ENCODE measurements at regions not wholly inside any gene's neighbourhood (a gene's known extent, or its start where the extent isn't known, plus 50 kb on each side); places are given as distances from the start of the nearest gene placed in this dataset.

DNA sequence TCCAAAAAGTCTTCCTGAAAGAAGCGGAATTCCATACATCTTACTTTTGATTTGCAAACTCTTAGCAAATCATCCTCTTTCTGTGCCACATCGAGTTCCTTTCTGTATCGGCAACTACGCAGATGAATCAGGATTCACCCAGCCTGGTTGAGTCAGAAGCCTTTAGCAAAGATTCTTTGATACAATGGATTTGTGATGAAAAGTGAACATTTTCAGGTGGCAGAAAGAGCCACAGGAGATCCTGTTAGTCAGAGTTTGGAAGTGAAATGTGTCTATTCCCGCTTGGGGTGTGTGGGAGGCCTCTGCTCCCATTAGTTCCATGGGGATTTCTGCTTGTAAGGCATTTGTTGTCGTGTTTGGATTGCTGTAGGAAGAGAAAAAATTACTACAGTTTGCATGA, 351.8 kb upstream of the WWC1 start (continued):
- TF ChIP-seq, protein P1, sequence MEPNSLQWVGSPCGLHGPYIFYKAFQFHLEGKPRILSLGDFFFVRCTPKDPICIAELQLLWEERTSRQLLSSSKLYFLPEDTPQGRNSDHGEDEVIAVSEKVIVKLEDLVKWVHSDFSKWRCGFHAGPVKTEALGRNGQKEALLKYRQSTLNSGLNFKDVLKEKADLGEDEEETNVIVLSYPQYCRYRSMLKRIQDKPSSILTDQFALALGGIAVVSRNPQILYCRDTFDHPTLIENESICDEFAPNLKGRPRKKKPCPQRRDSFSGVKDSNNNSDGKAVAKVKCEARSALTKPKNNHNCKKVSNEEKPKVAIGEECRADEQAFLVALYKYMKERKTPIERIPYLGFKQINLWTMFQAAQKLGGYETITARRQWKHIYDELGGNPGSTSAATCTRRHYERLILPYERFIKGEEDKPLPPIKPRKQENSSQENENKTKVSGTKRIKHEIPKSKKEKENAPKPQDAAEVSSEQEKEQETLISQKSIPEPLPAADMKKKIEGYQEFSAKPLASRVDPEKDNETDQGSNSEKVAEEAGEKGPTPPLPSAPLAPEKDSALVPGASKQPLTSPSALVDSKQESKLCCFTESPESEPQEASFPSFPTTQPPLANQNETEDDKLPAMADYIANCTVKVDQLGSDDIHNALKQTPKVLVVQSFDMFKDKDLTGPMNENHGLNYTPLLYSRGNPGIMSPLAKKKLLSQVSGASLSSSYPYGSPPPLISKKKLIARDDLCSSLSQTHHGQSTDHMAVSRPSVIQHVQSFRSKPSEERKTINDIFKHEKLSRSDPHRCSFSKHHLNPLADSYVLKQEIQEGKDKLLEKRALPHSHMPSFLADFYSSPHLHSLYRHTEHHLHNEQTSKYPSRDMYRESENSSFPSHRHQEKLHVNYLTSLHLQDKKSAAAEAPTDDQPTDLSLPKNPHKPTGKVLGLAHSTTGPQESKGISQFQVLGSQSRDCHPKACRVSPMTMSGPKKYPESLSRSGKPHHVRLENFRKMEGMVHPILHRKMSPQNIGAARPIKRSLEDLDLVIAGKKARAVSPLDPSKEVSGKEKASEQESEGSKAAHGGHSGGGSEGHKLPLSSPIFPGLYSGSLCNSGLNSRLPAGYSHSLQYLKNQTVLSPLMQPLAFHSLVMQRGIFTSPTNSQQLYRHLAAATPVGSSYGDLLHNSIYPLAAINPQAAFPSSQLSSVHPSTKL (CRISPR knock-in tag; IDR thresholded peaks at IDR 0.05): no peak
- no peak for TF ChIP-seq PHF21A (CRISPR knock-in tag; IDR thresholded peaks at IDR 0.05)
- TF ChIP-seq ZNF138 (CRISPR knock-in tag; IDR thresholded peaks at IDR 0.05; ENCODE audit: low read depth): no peak

DNA sequence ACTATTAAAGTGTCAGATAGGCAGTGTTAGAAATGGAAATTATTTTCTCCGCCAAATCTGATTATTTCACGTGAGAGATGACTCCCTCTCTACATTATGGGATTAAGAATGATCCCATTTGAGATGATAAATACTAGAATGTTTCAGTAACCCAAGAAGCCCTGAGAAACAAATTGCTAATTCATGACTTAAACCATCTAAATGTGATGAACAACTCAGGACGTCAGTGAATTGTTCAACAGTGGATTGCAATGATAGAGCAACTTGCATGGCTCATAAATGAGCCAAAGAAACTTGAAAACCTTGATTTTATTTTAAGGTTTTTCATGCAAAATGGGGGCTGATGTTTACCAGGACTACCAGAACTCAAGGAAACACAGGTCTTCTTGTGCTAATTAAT, 350.5 kb upstream of the WWC1 start:
- no peaks in the 10 kb centered on the region for H3K36me3 ChIP-seq (replicated peaks in 1 of 2; ENCODE audit: control insufficient read depth in 1 of 2, insufficient read depth in 2 of 2, low read length in 2 of 2)
- H3K79me2 ChIP-seq (ENCODE audit: insufficient read depth, low read length): no peaks in the 10 kb centered on the region
- H3K9me3 ChIP-seq (ENCODE audit: low read length): no peaks in the 10 kb centered on the region
- CTCF ChIA-PET (ENCODE audit: low intra/inter-chr PET ratio, low total read pairs): no interaction called here
- no TSS peak for BruUV-seq (replicated peaks)
- FAIRE-seq (no peak), DNase-seq (ENCODE audit: low spot score) (no peak), ATAC-seq (no peak)
- H3K4me1 ChIP-seq (ENCODE audit: insufficient read depth, low read length): no peaks in the 10 kb centered on the region
- H3K9ac ChIP-seq (ENCODE audit: insufficient read depth, low read depth, low read length): no peak overlapping the region
- no peaks in the 10 kb centered on the region for H3K27me3 ChIP-seq (ENCODE audit: control insufficient read depth in 1 of 2, insufficient read depth in 2 of 2, low read length in 2 of 2)
- H3K27ac ChIP-seq (ENCODE audit: extremely low read length, insufficient read depth, low read length): no peak overlapping the region
- POLR2A ChIA-PET: no interaction called here
- H4K20me1 ChIP-seq (ENCODE audit: insufficient read depth, low read length): no peaks in the 10 kb centered on the region
- TF ChIP-seq SAFB2 (CRISPR knock-in tag; IDR thresholded peaks at IDR 0.05; ENCODE audit: borderline replicate concordance, low read depth) (no peak), NCOA1 (CRISPR knock-in tag; IDR thresholded peaks at IDR 0.05) (no peak), NFKBIZ (CRISPR knock-in tag; IDR thresholded peaks at IDR 0.05) (no peak), RBAK (CRISPR knock-in tag; IDR thresholded peaks at IDR 0.05) (no peak), JUN (CRISPR knock-in tag; IDR thresholded peaks at IDR 0.05) (no peak), MBNL3 (CRISPR knock-in tag; conservative IDR thresholded peaks at IDR 0.05) (no peak), ZNF605 (CRISPR knock-in tag; IDR thresholded peaks at IDR 0.05) (no peak), RFX5 (IDR thresholded peaks at IDR 0.05; ENCODE audit: low read depth, low read length) (no peak), ZNF225 (CRISPR knock-in tag; IDR thresholded peaks at IDR 0.05) (no peak), ZNF337 (CRISPR knock-in tag; IDR thresholded peaks at IDR 0.05; ENCODE audit: borderline replicate concordance, low read depth) (no peak), CENPX (CRISPR knock-in tag; IDR thresholded peaks at IDR 0.05) (no peak)
- TF ChIP-seq, protein P2, sequence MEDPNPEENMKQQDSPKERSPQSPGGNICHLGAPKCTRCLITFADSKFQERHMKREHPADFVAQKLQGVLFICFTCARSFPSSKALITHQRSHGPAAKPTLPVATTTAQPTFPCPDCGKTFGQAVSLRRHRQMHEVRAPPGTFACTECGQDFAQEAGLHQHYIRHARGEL (CRISPR knock-in tag; IDR thresholded peaks at IDR 0.05): no peak
- TF ChIP-seq, protein P3, sequence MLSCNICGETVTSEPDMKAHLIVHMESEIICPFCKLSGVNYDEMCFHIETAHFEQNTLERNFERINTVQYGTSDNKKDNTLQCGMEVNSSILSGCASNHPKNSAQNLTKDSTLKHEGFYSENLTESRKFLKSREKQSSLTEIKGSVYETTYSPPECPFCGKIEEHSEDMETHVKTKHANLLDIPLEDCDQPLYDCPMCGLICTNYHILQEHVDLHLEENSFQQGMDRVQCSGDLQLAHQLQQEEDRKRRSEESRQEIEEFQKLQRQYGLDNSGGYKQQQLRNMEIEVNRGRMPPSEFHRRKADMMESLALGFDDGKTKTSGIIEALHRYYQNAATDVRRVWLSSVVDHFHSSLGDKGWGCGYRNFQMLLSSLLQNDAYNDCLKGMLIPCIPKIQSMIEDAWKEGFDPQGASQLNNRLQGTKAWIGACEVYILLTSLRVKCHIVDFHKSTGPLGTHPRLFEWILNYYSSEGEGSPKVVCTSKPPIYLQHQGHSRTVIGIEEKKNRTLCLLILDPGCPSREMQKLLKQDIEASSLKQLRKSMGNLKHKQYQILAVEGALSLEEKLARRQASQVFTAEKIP (CRISPR knock-in tag; IDR thresholded peaks at IDR 0.05; ENCODE audit: borderline replicate concordance): no peak
- WGBS (ENCODE audit: low lambda C conversion rate): 3% methylated on average over 3 of the region's 3 CpGs
- no peak overlapping the region for H3K4me2 ChIP-seq (ENCODE audit: low read depth, low read length)
- in situ Hi-C loops (cut with HindIII; ENCODE audit: extremely low pct_ligation_motif_present, low pct_unique_long_range_greater_than_20kb) (no loop called here), intact Hi-C loops (cut with micrococcal nuclease; ENCODE audit: unreplicated experiment) (no loop called here)
- H3K4me3 ChIP-seq (replicated peaks in 1 of 3; ENCODE audit: insufficient read depth in 1 of 3, low read depth in 2 of 3, low read length in 3 of 3): no peak overlapping the region
- no peak overlapping the region for H2AFZ ChIP-seq (ENCODE audit: low read length)
